GM23338 (cell line): ENCODE measurements at regions not wholly inside any gene's neighbourhood (a gene's known extent, or its start where the extent isn't known, plus 50 kb on each side); places are given as distances from the start of the nearest gene placed in this dataset.
A peak's percentile ranks its signal among the peaks of the same experiment; 100 is the strongest.

Experiments
- ATAC-seq: fragments of 200-7000 bp; cut with Tn5 transposase; 3 replicates; pipeline ENCODE4 v1.9.1; 2020
- DNase-seq: peaks from one replicate; pipeline ENCODE4 v3.0.0-alpha.2; 2015; ENCODE audit warnings: low spot score
- H2AFZ ChIP-seq: fragments of 200-600 bp; sonication (generic); 2 replicates; pipeline ENCODE4 v1.8.0; 2016; ENCODE audit warnings: antibody characterized with exemption, mild to moderate bottlenecking, moderate library complexity
- H3F3A ChIP-seq: fragments of 200-600 bp; sonication (generic); replicated peaks from 2 replicates; pipeline ENCODE4 v1.8.0; 2017; ENCODE audit warnings: antibody characterized with exemption, mixed run types, low read depth
- H3K27ac ChIP-seq: fragments of 200-600 bp; sonication (generic); 2 replicates; pipeline ENCODE4 v1.6.1; 2016; ENCODE audit warnings: low read depth
- H3K27me3 ChIP-seq: fragments of 200-600 bp; sonication (generic); 2 replicates; pipeline ENCODE4 v1.8.0; 2016; ENCODE audit warnings: mild to moderate bottlenecking, mixed run types, moderate library complexity; ENCODE audit not compliant: insufficient read depth
- H3K36me3 ChIP-seq: fragments of 200-600 bp; sonication (generic); 2 replicates; pipeline ENCODE4 v1.8.0; 2016; ENCODE audit warnings: mild to moderate bottlenecking; ENCODE audit not compliant: insufficient read depth
- H3K4me1 ChIP-seq: fragments of 200-600 bp; sonication (generic); 2 replicates; pipeline ENCODE4 v1.8.0; 2016; ENCODE audit warnings: mild to moderate bottlenecking, moderate library complexity; ENCODE audit not compliant: insufficient read depth
- H3K4me2 ChIP-seq: fragments of 200-600 bp; sonication (generic); 2 replicates; pipeline ENCODE4 v1.7.1; 2017; ENCODE audit warnings: mixed run types
- H3K4me3 ChIP-seq: fragments of 200-600 bp; sonication (generic); 2 replicates; pipeline ENCODE4 v1.6.1; 2016; ENCODE audit warnings: mixed run types
- H3K79me2 ChIP-seq: fragments of 200-600 bp; sonication (generic); replicated peaks from 2 replicates; pipeline ENCODE4 v1.8.0; 2017; ENCODE audit warnings: mild to moderate bottlenecking; ENCODE audit not compliant: insufficient read depth
- H3K9me2 ChIP-seq: fragments of 200-600 bp; sonication (generic); 2 replicates; pipeline ENCODE4 v1.8.0; 2017; ENCODE audit not compliant: insufficient read depth
- H4K20me1 ChIP-seq: fragments of 200-600 bp; sonication (generic); replicated peaks from 2 replicates; pipeline ENCODE4 v1.8.0; 2017; ENCODE audit warnings: mild to moderate bottlenecking; ENCODE audit not compliant: insufficient read depth
- H3K27ac Mint-ChIP-seq: 2 replicates; pipeline ENCODE4 v1.8.0; 2020; ENCODE audit warnings: inconsistent platforms, mild to moderate bottlenecking, moderate library complexity, mixed read lengths
- H3K27me3 Mint-ChIP-seq: 3 replicates; pipeline ENCODE4 v1.8.0; 2022; ENCODE audit warnings: low read depth, mild to moderate bottlenecking, moderate library complexity, mixed read lengths, inconsistent platforms; ENCODE audit not compliant: insufficient read depth, poor library complexity
- H3K36me3 Mint-ChIP-seq: 3 replicates; pipeline ENCODE4 v1.8.0; 2021; ENCODE audit warnings: low read depth, mild to moderate bottlenecking, inconsistent platforms, moderate library complexity, mixed read lengths
- H3K4me1 Mint-ChIP-seq: 3 replicates; pipeline ENCODE4 v1.8.0; 2020; ENCODE audit warnings: mild to moderate bottlenecking, inconsistent platforms, mixed read lengths
- H3K4me3 Mint-ChIP-seq: 3 replicates; pipeline ENCODE4 v1.8.0; 2021; ENCODE audit warnings: moderate library complexity, mild to moderate bottlenecking, inconsistent platforms, mixed read lengths
- H3K9me3 Mint-ChIP-seq: 3 replicates; pipeline ENCODE4 v1.8.0; 2020; ENCODE audit warnings: moderate library complexity, mild to moderate bottlenecking, inconsistent platforms, mixed read lengths
- ETS1 ChIP-seq: IDR thresholded peaks from 2 replicates; pipeline ENCODE4 v1.6.1; 2016; ENCODE audit warnings: antibody characterized with exemption
- EZH2 ChIP-seq: fragments of 200-600 bp; sonication (generic); IDR thresholded peaks from one replicate; pipeline ENCODE4 v1.8.0; 2017; ENCODE audit warnings: antibody characterized with exemption, mild to moderate bottlenecking, low read depth; ENCODE audit not compliant: unreplicated experiment
- EZH2phosphoT487 ChIP-seq: fragments of 200-600 bp; sonication (generic); IDR thresholded peaks from one replicate; pipeline ENCODE4 v1.8.1; 2018; ENCODE audit warnings: antibody characterized with exemption; ENCODE audit not compliant: unreplicated experiment
- POLR2AphosphoS5 ChIP-seq: IDR thresholded peaks from 2 replicates; pipeline ENCODE4 v1.6.1; 2016; ENCODE audit warnings: antibody characterized with exemption, low read depth
- ZNF462 ChIP-seq: fragments of 250-450 bp; sonication (Bioruptor Pico); IDR thresholded peaks from 2 replicates; pipeline ENCODE4 v1.5.0; 2020; ENCODE audit warnings: mild to moderate bottlenecking, moderate library complexity

- H3K4me1 Mint-ChIP-seq = peaks cover 29% of the 10 kb centered on the region
- H2AFZ ChIP-seq = peak overlapping the region; percentile 53; the same call in 1 of the 2 replicates
These were observed 56.5 kb upstream of the RNF144B start for GRCh38 chr6:18330548-18331081.

More at GRCh38 chr6:18330548-18331081, 56.5 kb upstream of the RNF144B start:
- no peaks in the 10 kb centered on the region for H4K20me1 ChIP-seq
- H3F3A ChIP-seq = no peaks in the 10 kb centered on the region
- H3K9me2 ChIP-seq = no peaks in the 10 kb centered on the region
- peaks cover 16% of the 10 kb centered on the region for H3K4me1 ChIP-seq
- ATAC-seq (no peak), DNase-seq (no peak)
- Mint-ChIP-seq H3K27me3 (no peaks in the 10 kb centered on the region), H3K9me3 (no peaks in the 10 kb centered on the region; the same call in 2 of the 3 replicates), H3K36me3 (no peaks in the 10 kb centered on the region), H3K4me3 (no peak overlapping the region), H3K27ac (no peak overlapping the region; the same call in none of the 2 replicates)
- no peak overlapping the region for H3K27ac ChIP-seq
- H3K79me2 ChIP-seq = no peaks in the 10 kb centered on the region
- no peaks in the 10 kb centered on the region for H3K36me3 ChIP-seq
- no peaks in the 10 kb centered on the region for H3K27me3 ChIP-seq
- no peak overlapping the region for H3K4me2 ChIP-seq
- TF ChIP-seq ZNF462 (no peak), POLR2AphosphoS5 (no peak), ETS1 (no peak), EZH2phosphoT487 (no peak), EZH2 (no peak)
- H3K4me3 ChIP-seq = no peak overlapping the region
